DND-41 (cell line): ENCODE measurements at regions not wholly inside any gene's neighbourhood (a gene's known extent, or its start where the extent isn't known, plus 50 kb on each side); places are given as distances from the start of the nearest gene placed in this dataset.

Experiments
- ATAC-seq: fragments of 200-7000 bp; cut with Tn5 transposase; 3 replicates; pipeline ENCODE4 v1.9.1; 2021; ENCODE audit warnings: low read depth; ENCODE audit not compliant: insufficient read depth
- DNase-seq: peaks from one replicate; pipeline ENCODE4 v3.0.0-alpha.2; 2020
- H2AFZ ChIP-seq: 2 replicates; pipeline ENCODE4 v1.6.0; 2012; ENCODE audit warnings: low read depth, low read length
- H3K27ac ChIP-seq: 2 replicates; pipeline ENCODE4 v1.5.1; 2012; ENCODE audit warnings: low read length, inconsistent platforms
- H3K27me3 ChIP-seq: fragments of 200-600 bp; sonication (generic); 2 replicates; pipeline ENCODE4 v1.6.0; 2012; ENCODE audit warnings: low read length, mild to moderate bottlenecking, inconsistent platforms; ENCODE audit not compliant: insufficient read depth, poor library complexity
- H3K36me3 ChIP-seq: 2 replicates; pipeline ENCODE4 v1.5.1; 2012; ENCODE audit warnings: low read length, inconsistent platforms; ENCODE audit not compliant: insufficient read depth
- H3K4me1 ChIP-seq: 2 replicates; pipeline ENCODE4 v1.5.1; 2012; ENCODE audit warnings: mild to moderate bottlenecking, low read length; ENCODE audit not compliant: insufficient read depth
- H3K4me2 ChIP-seq: 2 replicates; pipeline ENCODE4 v1.6.0; 2012; ENCODE audit warnings: mild to moderate bottlenecking, moderate library complexity, low read length, inconsistent platforms; ENCODE audit not compliant: insufficient read depth
- H3K4me3 ChIP-seq, 2 experiments: fragments of 200-600 bp in 1 of 2; shearing (Covaris generic) in 1 of 2; 2 replicates each; pipeline ENCODE4 v1.5.1; 2012 to 2016; ENCODE audit warnings: inconsistent platforms in 2 of 2, low read length in 2 of 2, mild to moderate bottlenecking in 2 of 2, low read depth in 1 of 2, moderate library complexity in 1 of 2
- H3K79me2 ChIP-seq: 2 replicates; pipeline ENCODE4 v1.6.0; 2012; ENCODE audit warnings: low read length, inconsistent platforms; ENCODE audit not compliant: insufficient read depth
- H3K9ac ChIP-seq: 2 replicates; pipeline ENCODE4 v1.6.0; 2012; ENCODE audit warnings: low read depth, mild to moderate bottlenecking, inconsistent platforms, low read length, moderate library complexity
- H3K9me3 ChIP-seq: 2 replicates; pipeline ENCODE4 v1.5.1; 2012; ENCODE audit warnings: low read length, moderate library complexity, mild to moderate bottlenecking, inconsistent platforms; ENCODE audit not compliant: insufficient read depth, severe bottlenecking
- H4K20me1 ChIP-seq: 2 replicates; pipeline ENCODE4 v1.6.0; 2012; ENCODE audit warnings: low read length; ENCODE audit not compliant: insufficient read depth
- EZH2 ChIP-seq: IDR thresholded peaks from 3 replicates; pipeline ENCODE4 v1.6.1; 2012; ENCODE audit warnings: borderline replicate concordance, low read depth, mild to moderate bottlenecking, moderate library complexity, low read length, inconsistent platforms; ENCODE audit not compliant: severe bottlenecking
- TF ChIP-seq, protein P1 (sequence below): IDR thresholded peaks from 2 replicates; pipeline ENCODE4 v1.5.1; 2012; ENCODE audit warnings: borderline replicate concordance, low read length, moderate library complexity, mild to moderate bottlenecking; ENCODE audit not compliant: poor library complexity, severe bottlenecking; ENCODE audit errors: extremely low read depth

DNA sequence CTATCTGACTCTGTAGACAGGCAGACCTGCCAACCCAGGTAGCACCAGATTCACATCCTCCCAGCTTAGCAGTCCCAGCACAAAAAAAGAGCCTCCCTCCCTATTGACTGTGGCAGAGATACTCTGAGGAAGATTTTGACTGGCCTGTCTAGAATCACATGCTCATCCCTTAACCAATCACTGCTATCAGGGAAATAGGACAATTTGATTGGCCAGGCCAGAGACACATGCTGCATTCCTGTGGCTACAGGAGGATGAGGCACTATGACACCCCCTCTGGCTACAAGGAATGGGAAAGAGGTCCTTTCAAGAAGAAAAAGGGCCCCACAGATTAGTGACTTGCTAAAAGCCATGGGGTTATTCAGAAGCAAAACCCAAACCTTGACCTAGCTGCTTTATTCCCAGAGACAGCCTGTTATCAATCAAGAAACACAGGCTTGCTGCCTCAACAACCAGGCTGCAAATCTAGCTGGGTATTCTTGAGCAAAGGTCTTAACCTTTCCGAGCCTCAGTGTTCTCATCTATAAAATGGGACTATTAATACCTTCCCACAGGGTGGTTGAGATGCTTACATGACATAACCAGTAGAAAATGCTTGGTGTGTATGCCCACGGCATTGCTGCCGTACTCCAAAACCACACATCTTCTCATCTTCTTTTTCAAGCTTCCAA, 147.6 kb downstream of the BCOR start:
- Histone ChIP-seq H3K9me3 (no peaks in the 10 kb centered on the region), H3K27ac (no peak overlapping the region), H3K27me3 (no peaks in the 10 kb centered on the region), H4K20me1 (no peaks in the 10 kb centered on the region), H3K9ac (no peak overlapping the region), H2AFZ (no peak overlapping the region), H3K4me2 (no peak overlapping the region), H3K36me3 (no peaks in the 10 kb centered on the region), H3K79me2 (no peaks in the 10 kb centered on the region), H3K4me3 (no peak overlapping the region), H3K4me1 (peaks cover 25% of the 10 kb centered on the region)
- no peak for TF ChIP-seq EZH2
- TF ChIP-seq, protein P1, sequence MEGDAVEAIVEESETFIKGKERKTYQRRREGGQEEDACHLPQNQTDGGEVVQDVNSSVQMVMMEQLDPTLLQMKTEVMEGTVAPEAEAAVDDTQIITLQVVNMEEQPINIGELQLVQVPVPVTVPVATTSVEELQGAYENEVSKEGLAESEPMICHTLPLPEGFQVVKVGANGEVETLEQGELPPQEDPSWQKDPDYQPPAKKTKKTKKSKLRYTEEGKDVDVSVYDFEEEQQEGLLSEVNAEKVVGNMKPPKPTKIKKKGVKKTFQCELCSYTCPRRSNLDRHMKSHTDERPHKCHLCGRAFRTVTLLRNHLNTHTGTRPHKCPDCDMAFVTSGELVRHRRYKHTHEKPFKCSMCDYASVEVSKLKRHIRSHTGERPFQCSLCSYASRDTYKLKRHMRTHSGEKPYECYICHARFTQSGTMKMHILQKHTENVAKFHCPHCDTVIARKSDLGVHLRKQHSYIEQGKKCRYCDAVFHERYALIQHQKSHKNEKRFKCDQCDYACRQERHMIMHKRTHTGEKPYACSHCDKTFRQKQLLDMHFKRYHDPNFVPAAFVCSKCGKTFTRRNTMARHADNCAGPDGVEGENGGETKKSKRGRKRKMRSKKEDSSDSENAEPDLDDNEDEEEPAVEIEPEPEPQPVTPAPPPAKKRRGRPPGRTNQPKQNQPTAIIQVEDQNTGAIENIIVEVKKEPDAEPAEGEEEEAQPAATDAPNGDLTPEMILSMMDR: no peak
- ATAC-seq (no peak), DNase-seq (no peak)

DNA sequence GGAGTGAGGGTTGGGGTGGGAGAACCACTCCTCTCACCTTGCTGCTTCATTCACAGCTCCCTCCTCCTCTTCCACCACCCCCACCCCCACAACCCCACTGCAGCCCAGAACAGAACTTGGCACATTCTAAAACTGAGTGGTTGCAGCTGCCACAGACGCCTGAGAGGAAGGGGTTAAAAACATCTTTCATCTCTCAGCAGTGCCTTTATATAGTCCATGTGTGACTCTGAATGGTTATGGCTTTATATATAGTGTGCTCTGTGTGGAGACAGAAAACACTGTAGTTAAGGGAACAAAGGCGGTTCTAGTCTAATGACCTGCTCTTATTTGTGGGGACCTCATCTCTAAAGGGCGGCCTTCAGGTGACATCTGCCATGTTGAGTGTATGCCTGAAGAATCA, 144.8 kb downstream of the BCOR start:
- Histone ChIP-seq H3K4me2 (no peak overlapping the region), H3K4me1 (peaks cover 29% of the 10 kb centered on the region), H3K4me3 (no peak overlapping the region), H3K27me3 (no peaks in the 10 kb centered on the region), H3K9ac (no peak overlapping the region), H2AFZ (no peak overlapping the region), H3K79me2 (no peaks in the 10 kb centered on the region), H3K9me3 (no peaks in the 10 kb centered on the region), H4K20me1 (no peaks in the 10 kb centered on the region), H3K36me3 (no peaks in the 10 kb centered on the region), H3K27ac (no peak overlapping the region)
- peak; percentile 81 for ATAC-seq
- TF ChIP-seq, protein P1: no peak
- no peak for TF ChIP-seq EZH2
- DNase-seq: peak; percentile 51

DNA sequence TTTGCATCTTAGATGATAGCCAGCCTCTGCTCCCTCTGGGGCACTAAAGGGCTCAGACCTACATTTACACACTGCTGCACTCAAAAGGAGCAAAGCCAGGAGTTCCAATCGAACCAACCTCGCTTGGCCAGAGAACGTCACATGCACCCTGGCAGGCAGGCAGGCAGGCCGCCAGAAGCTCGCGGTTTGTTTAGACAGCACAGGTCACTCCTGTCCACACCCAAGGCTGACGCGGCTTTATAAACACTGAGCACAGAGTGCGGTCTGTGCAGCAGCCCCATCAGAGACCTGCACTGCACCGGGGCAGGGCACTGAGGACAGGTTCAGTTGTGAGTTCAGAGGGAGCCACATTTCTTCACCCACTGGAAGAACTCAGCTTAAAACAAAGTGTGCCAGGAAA, 143.9 kb downstream of the BCOR start:
- no peaks in the 10 kb centered on the region for H3K79me2 ChIP-seq
- peaks cover 24% of the 10 kb centered on the region for H3K4me1 ChIP-seq
- H3K4me2 ChIP-seq: no peak overlapping the region
- H3K9me3 ChIP-seq: no peaks in the 10 kb centered on the region
- DNase-seq (no peak), ATAC-seq (no peak)
- no peak overlapping the region for H2AFZ ChIP-seq
- H3K4me3 ChIP-seq: no peak overlapping the region
- no peaks in the 10 kb centered on the region for H3K27me3 ChIP-seq
- H3K36me3 ChIP-seq: no peaks in the 10 kb centered on the region
- peak overlapping the region; percentile 16; the same call in 1 of the 2 replicates for H3K27ac ChIP-seq
- no peak for TF ChIP-seq EZH2
- TF ChIP-seq, protein P1: no peak
- H4K20me1 ChIP-seq: no peaks in the 10 kb centered on the region
- H3K9ac ChIP-seq: no peak overlapping the region

DNA sequence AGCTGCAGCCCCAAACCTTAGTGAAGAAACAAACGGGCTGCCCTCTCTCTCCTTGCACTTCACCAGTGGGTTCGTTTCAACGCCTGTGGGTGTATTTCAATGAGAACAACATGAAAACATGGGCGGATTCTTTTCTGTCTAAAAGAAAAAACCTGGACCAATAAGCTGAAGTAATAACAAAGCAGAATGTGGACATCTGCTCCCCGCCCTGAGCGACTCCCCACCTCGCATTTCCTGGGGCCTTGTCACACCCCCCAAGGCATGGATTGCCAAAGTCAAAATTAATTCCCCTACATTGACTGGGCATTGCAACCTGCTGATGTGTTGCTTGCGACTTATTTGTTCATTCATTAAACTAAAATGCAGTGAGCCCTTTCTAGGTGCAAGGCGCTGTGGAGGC, 142.9 kb downstream of the BCOR start:
- DNase-seq (no peak), ATAC-seq (no peak)
- H3K9me3 ChIP-seq: no peaks in the 10 kb centered on the region
- H3K36me3 ChIP-seq: no peaks in the 10 kb centered on the region
- H3K4me2 ChIP-seq: no peak overlapping the region
- no peak overlapping the region for H2AFZ ChIP-seq
- no peak overlapping the region for H3K9ac ChIP-seq
- peaks cover 23% of the 10 kb centered on the region for H3K4me1 ChIP-seq
- no peak for TF ChIP-seq EZH2
- TF ChIP-seq, protein P1: no peak
- no peaks in the 10 kb centered on the region for H4K20me1 ChIP-seq
- no peak overlapping the region for H3K27ac ChIP-seq
- no peak overlapping the region for H3K4me3 ChIP-seq
- no peaks in the 10 kb centered on the region for H3K27me3 ChIP-seq
- H3K79me2 ChIP-seq: no peaks in the 10 kb centered on the region
